Mesodermal cell (in vitro differentiated cells): ENCODE measurements at regions not wholly inside any gene's neighbourhood (a gene's known extent, or its start where the extent isn't known, plus 50 kb on each side); places are given as distances from the start of the nearest gene placed in this dataset.

Experiments
- H3K27ac ChIP-seq: 2 replicates; pipeline ENCODE4 v1.7.0; 2013; ENCODE audit warnings: mild to moderate bottlenecking, low read depth, low read length, moderate library complexity; ENCODE audit not compliant: severe bottlenecking
- H3K36me3 ChIP-seq: 2 replicates; pipeline ENCODE4 v1.7.1; 2013; ENCODE audit warnings: mild to moderate bottlenecking, low read length, moderate library complexity; ENCODE audit not compliant: control insufficient read depth, insufficient read depth
- H3K4me1 ChIP-seq: one replicate; pipeline ENCODE4 v1.7.1; 2013; ENCODE audit warnings: mild to moderate bottlenecking, low read length; ENCODE audit not compliant: insufficient read depth, control insufficient read depth, poor library complexity, severe bottlenecking
- H3K4me3 ChIP-seq: 2 replicates; pipeline ENCODE4 v1.7.0; 2013; ENCODE audit warnings: low read length, control low read depth, mild to moderate bottlenecking; ENCODE audit not compliant: insufficient read depth, poor library complexity, severe bottlenecking; ENCODE audit errors: extremely low read depth
- H3K9me3 ChIP-seq: 2 replicates; pipeline ENCODE4 v1.7.1; 2013; ENCODE audit warnings: mild to moderate bottlenecking, low read length, moderate library complexity; ENCODE audit not compliant: control insufficient read depth
- WGBS, 2 experiments: methylation state at CpG; one replicate each; pipeline ENCODE4 v1.1.5; 2013; ENCODE audit warnings: missing lambda C conversion rate in 2 of 2; ENCODE audit not compliant: insufficient coverage in 2 of 2; 5-methylcytosine and 5-hydroxymethylcytosine counted together

DNA sequence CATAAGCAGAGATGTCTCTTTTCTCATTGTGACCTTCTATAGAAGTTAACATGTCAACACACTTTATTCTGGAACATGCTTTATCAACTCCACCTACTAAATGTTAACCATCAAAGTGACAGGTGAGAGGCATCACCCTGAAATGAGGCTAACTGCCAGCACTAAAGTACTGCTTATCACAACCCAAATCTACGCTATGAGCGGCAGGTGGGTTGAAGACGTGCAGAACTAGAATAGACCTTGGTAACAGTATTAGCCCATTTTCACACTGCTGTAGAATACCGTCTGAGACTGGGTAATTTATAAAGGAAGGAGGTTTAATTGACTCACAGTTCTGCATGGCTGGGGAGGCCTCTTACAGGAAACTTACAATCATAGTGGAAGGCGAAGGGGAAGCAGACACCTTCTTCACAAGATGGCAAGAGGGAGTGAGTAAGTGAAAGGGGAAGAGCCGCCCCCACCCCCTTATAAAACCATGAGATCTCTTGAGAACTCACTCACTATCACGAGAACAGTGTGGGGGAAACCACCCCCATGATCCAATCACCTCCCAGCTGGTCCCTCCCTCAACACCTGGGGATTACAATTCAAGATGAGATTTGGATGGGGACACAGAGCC is 359.0 kb downstream of the SEC23A start:
- Histone ChIP-seq H3K36me3 (no peaks in the 10 kb centered on the region), H3K9me3 (no peaks in the 10 kb centered on the region), H3K4me1 (no peaks in the 10 kb centered on the region), H3K27ac (no peak overlapping the region), H3K4me3 (no peak overlapping the region)
- WGBS, 2 experiments: 80% methylated on average over 1 of the region's 7 CpGs; no CpG with 5 or more reads in 1 of the 2 experiments

DNA sequence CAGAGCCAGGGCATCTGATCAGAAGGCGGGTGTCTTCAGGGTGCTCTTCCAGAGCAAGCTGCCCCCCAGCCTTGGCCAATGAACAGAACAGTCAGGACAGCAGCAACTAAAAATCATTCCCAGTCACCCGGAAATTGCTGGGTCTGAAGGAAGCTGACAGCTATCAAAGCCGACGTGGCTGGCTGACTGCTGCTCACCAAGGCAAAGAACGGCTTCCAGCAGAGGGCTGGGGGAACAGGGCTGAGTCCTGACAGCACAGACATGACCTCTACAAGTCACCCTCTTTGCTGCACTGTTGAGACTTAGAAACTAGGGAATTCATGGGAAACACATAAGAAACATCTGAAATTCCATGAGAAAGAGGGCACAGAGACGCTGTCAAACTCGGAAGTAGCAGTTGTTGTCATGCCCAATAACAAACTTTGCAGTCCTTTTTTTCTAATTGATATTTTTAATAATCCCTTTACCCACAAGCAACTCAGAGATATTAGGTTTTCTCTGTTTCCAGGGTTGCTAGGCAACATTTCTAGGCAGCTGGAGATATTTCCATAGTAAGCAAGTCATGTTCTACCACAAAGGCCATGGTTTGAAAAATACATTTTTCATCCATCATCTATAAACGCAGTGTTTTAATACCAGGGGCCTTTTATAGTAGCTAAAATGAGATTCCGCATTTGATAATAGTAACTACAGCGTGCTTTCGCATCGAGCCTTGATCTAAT is 365.2 kb downstream of the SEC23A start:
- 87 to 89% methylated on average over 9 to 11 of the region's 12 CpGs for WGBS, 2 experiments
- no peaks in the 10 kb centered on the region for H3K36me3 ChIP-seq
- H3K4me1 ChIP-seq: no peaks in the 10 kb centered on the region
- no peaks in the 10 kb centered on the region for H3K9me3 ChIP-seq
- H3K4me3 ChIP-seq: no peak overlapping the region
- peak overlapping the region; percentile 62 for H3K27ac ChIP-seq

DNA sequence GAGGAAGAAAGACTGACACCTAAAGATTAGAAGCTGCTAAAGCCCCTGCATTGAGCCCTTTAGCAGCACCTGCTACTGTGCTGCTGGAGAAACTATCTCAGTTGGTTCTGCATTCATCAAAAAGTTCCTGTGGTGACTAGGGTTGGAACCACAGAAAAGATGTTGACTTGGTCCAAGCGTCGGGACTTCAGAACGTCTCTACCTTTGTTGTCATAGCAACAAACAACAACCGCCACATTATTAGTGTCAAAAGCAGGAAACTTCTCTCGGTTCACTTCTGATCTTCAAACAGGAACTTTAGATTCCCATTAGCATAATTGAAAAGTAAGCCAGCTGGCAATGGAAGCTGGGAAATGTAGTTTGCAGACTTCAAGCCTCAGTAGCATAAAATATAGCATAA is 368.0 kb downstream of the SEC23A start:
- no peak overlapping the region for H3K4me3 ChIP-seq
- no peaks in the 10 kb centered on the region for H3K4me1 ChIP-seq
- H3K36me3 ChIP-seq: no peaks in the 10 kb centered on the region
- 93 to 100% methylated on average over 1 to 4 of the region's 5 CpGs for WGBS, 2 experiments
- no peaks in the 10 kb centered on the region for H3K9me3 ChIP-seq
- H3K27ac ChIP-seq: no peak overlapping the region

DNA sequence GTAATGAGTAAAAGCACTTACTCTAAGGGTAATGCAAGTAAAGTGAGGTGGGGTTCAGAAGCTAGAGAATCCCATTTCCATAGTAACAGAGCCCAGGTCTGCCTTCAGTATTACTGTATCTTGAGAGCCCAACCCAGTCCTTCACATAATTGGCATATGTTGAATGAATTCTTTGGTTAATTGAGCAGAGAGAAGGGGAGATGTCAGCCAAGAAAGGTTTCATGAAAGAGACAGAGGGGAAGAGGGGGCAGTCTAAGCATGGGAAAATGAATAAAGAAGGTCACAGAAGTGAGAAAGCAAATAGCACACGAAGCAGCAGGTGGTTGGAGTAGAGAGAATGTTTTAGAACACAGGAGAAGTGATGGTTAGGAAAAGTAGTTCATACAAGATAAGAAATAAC is 371.1 kb downstream of the SEC23A start:
- Histone ChIP-seq H3K4me3 (no peak overlapping the region), H3K27ac (no peak overlapping the region), H3K9me3 (no peaks in the 10 kb centered on the region), H3K4me1 (no peaks in the 10 kb centered on the region), H3K36me3 (no peaks in the 10 kb centered on the region)
- no CpG with 5 or more reads among the region's 1 CpG for WGBS, 2 experiments

DNA sequence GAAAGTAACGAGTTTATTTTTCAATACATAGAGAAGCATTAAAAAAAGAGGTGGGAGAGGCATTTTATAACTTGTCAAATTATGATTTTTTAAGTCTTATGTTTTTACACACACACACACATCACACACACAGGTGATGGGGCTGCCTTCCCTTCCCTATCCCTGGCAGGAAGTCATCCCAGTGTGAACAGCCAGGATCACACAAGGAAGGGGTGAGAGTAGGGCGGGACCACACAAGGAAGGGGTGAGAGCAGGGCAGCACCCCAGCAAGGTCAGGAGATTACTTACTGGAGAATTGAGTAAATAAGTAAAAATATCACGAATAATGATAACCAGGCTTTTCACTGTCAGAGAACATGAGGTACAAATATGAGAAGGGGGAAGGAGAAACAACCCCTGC is 372.6 kb downstream of the SEC23A start:
- H3K27ac ChIP-seq: no peak overlapping the region
- H3K4me1 ChIP-seq: no peaks in the 10 kb centered on the region
- 90 to 94% methylated on average over 2 of the region's 3 CpGs for WGBS, 2 experiments
- no peaks in the 10 kb centered on the region for H3K36me3 ChIP-seq
- no peak overlapping the region for H3K4me3 ChIP-seq
- H3K9me3 ChIP-seq: no peaks in the 10 kb centered on the region

DNA sequence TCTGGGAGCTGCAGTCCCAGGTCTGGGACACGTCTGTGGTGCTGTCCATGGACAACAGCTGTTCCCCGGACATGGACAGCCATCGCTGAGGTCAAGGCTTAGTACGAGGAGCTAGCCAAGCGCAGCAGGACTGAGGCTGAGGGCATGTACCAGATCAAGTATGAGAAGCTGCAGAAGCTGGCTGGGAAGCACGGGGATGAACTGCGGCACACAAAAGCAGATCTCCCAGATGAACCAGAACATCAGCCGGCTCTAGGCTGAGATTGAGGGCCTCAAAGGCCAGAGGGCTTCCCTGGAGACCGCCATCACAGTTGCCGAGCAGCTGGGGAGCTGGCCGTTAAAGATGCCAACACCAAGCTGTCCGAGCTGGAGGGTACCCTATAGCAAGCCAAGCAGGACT is 375.3 kb downstream of the SEC23A start:
- no peaks in the 10 kb centered on the region for H3K36me3 ChIP-seq
- H3K4me1 ChIP-seq: no peaks in the 10 kb centered on the region
- no peak overlapping the region for H3K27ac ChIP-seq
- H3K4me3 ChIP-seq: no peak overlapping the region
- WGBS, 2 experiments: 83 to 87% methylated on average over 12 of the region's 12 CpGs
- H3K9me3 ChIP-seq: no peaks in the 10 kb centered on the region

DNA sequence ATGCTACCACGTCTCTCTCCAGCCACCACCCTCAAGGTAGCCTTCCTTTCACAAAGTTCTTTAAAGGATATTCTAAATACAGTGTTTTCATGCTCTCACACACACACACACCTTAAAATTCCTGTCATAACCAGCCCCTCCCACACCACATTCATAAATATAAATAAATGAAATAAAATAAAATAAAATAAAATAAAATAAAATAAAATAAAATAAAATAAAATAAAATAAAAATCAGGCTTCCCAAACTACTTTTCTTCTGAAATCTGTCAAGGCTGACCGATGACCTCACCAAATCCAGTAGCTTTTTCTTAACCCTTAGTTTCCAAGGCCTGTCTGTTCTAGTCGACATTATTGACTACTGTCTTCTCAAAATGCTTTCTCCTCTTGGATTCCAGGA is 378.4 kb downstream of the SEC23A start:
- Histone ChIP-seq H3K9me3 (no peaks in the 10 kb centered on the region), H3K4me3 (no peak overlapping the region), H3K36me3 (no peaks in the 10 kb centered on the region), H3K4me1 (no peaks in the 10 kb centered on the region), H3K27ac (no peak overlapping the region)
- 89 to 92% methylated on average over 2 to 3 of the region's 3 CpGs for WGBS, 2 experiments

DNA sequence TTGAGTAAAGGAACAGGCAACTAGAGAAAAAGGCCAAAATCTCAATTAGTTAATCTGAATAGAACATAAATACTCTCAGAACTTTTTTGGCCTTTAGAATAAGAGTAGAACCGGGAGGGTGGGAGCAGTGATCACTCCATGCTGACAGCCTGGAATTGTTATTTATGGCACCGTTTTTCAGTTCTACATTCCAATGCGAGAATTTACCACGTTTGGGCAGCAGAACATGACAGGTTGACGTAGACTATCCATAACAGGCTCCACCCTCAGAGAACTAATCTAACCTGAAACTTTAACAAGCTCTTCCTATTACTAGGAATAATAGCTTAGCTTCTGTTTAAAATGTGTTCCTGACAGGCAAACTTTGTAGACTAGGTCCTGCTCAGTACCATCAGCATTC is 379.1 kb downstream of the SEC23A start:
- WGBS, 2 experiments: 56% methylated on average over 4 of the region's 5 CpGs; no CpG with 5 or more reads in 1 of the 2 experiments
- no peak overlapping the region for H3K4me3 ChIP-seq
- no peak overlapping the region for H3K27ac ChIP-seq
- H3K36me3 ChIP-seq: no peaks in the 10 kb centered on the region
- no peaks in the 10 kb centered on the region for H3K9me3 ChIP-seq
- no peaks in the 10 kb centered on the region for H3K4me1 ChIP-seq

DNA sequence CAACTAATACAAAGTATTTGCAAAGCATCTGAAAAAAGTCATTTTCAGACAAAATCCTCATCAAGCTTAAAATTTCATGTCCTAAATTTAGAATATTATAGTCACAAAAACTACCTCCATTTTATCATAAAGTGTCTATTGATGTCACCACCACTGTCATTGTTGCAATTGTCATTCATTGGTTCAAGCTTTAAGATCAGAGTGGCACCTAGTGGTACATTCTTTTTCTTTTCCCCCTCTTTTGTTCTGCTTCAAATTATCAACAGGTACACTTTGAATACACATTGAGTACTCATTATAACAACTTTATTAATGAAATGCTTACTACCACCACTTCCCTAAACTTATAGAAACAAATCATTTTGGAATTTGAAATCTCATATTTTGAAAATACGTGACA is 379.8 kb downstream of the SEC23A start:
- H3K36me3 ChIP-seq: no peaks in the 10 kb centered on the region
- no peaks in the 10 kb centered on the region for H3K9me3 ChIP-seq
- whole genome bisulfite sequencing, 2 experiments: 100% methylated on average over 1 of the region's 1 CpG; no CpG with 5 or more reads in 1 of the 2 experiments

DNA sequence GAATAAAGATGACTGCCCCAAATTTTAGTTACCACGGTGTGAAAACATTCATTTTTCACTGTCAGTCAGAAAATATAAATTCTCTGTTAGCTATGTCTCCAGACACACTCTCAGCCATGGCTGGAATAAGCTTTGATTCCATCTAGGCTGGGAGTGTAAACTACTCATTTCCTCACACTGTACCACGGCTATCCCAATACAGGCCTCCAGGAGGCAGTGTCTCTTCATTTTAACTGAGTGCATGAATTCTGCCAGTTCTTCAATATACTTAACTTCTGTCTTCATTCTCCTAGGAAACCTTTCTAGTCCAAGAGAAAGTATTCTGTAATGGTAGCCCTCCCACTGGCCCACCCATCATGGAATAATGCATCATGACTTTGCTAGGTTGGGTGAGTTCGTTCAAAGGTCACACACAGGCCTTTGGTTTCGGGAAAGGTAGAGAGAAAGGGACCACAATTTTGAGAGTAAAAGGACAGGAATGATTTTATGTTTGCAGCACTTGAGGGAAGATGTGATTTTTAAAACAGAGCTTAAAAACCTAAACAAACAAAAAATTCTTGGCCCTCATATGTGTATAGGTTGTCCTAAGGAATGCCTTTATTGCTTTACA is 381.1 kb downstream of the SEC23A start:
- 47 to 53% methylated on average over 2 to 3 of the region's 4 CpGs for WGBS, 2 experiments
- Histone ChIP-seq H3K36me3 (no peaks in the 10 kb centered on the region), H3K9me3 (no peaks in the 10 kb centered on the region), H3K27ac (no peak overlapping the region), H3K4me3 (no peak overlapping the region), H3K4me1 (no peaks in the 10 kb centered on the region)

More for the DNA sequence above, 379.8 kb downstream of the SEC23A start:
- Histone ChIP-seq H3K4me1 (no peaks in the 10 kb centered on the region), H3K4me3 (no peak overlapping the region), H3K27ac (no peak overlapping the region)

DNA sequence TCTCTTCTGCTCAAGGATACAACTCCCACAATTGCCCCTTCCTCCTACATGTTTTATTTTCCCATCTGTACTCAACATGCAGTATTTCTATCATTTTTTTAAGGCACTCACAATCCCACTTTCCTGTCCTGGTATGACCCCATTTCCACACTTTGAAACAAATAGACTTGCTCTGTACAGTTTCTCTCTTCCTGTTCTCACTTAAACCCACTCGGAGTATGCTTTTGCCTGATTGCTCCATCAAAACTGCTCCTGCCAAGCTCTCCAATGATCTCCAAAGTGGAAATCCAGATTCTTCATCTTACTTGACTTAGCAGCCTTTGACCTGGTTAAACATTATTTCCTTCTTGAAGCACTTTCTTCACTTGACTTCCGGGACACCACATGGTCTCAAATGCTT is 384.5 kb downstream of the SEC23A start:
- 86 to 88% methylated on average over 2 of the region's 2 CpGs for WGBS, 2 experiments

More for the DNA sequence above, 384.5 kb downstream of the SEC23A start:
- Histone ChIP-seq H3K27ac (no peak overlapping the region), H3K4me1 (no peaks in the 10 kb centered on the region), H3K4me3 (no peak overlapping the region), H3K36me3 (no peaks in the 10 kb centered on the region), H3K9me3 (no peaks in the 10 kb centered on the region)
